Mucosa of stomach (tissue), 1 donor: ENCODE measurements at regions not wholly inside any gene's neighbourhood (a gene's known extent, or its start where the extent isn't known, plus 50 kb on each side); places are given as distances from the start of the nearest gene placed in this dataset.

Experiments used
- H3K27me3 ChIP-seq: one replicate; pipeline ENCODE4 v1.7.0; 2013; ENCODE audit warnings: mild to moderate bottlenecking, low read length; ENCODE audit not compliant: control insufficient read depth, insufficient read depth
- H3K36me3 ChIP-seq: one replicate; pipeline ENCODE4 v1.7.0; 2013; ENCODE audit warnings: low read length; ENCODE audit not compliant: control insufficient read depth, insufficient read depth
- H3K4me1 ChIP-seq: one replicate; pipeline ENCODE4 v1.7.0; 2013; ENCODE audit warnings: mild to moderate bottlenecking, low read length; ENCODE audit not compliant: control insufficient read depth, insufficient read depth
- H3K4me3 ChIP-seq: one replicate; pipeline ENCODE4 v1.7.0; 2013; ENCODE audit warnings: low read length
- H3K9ac ChIP-seq: one replicate; pipeline ENCODE4 v1.7.0; 2013; ENCODE audit warnings: mild to moderate bottlenecking, low read length, moderate library complexity
- H3K9me3 ChIP-seq: one replicate; pipeline ENCODE4 v1.7.0; 2013; ENCODE audit warnings: mild to moderate bottlenecking, low read length, moderate library complexity; ENCODE audit not compliant: control insufficient read depth
- donor health status: Pancreatic carcinoma.

- no peak overlapping the region for H3K4me3 ChIP-seq
- H3K9ac ChIP-seq: no peak overlapping the region
- no peaks in the 10 kb centered on the region for H3K4me1 ChIP-seq
- no peaks in the 10 kb centered on the region for H3K9me3 ChIP-seq
- H3K36me3 ChIP-seq: no peaks in the 10 kb centered on the region
- no peaks in the 10 kb centered on the region for H3K27me3 ChIP-seq
These were observed 1149.1 kb upstream of the PCDH20 start for GRCh38 chr13:62564770-62565169.

GRCh38 chr13:62563251-62563650 lies 1147.6 kb upstream of the PCDH20 start:
- Histone ChIP-seq H3K36me3 (no peaks in the 10 kb centered on the region), H3K27me3 (no peaks in the 10 kb centered on the region), H3K4me3 (no peak overlapping the region), H3K9me3 (no peaks in the 10 kb centered on the region), H3K4me1 (no peaks in the 10 kb centered on the region), H3K9ac (no peak overlapping the region)

GRCh38 chr13:62556978-62557377 lies 1141.3 kb upstream of the PCDH20 start:
- Histone ChIP-seq H3K4me3 (no peak overlapping the region), H3K27me3 (no peaks in the 10 kb centered on the region), H3K9ac (no peak overlapping the region), H3K9me3 (no peaks in the 10 kb centered on the region), H3K36me3 (no peaks in the 10 kb centered on the region), H3K4me1 (no peaks in the 10 kb centered on the region)

DNA sequence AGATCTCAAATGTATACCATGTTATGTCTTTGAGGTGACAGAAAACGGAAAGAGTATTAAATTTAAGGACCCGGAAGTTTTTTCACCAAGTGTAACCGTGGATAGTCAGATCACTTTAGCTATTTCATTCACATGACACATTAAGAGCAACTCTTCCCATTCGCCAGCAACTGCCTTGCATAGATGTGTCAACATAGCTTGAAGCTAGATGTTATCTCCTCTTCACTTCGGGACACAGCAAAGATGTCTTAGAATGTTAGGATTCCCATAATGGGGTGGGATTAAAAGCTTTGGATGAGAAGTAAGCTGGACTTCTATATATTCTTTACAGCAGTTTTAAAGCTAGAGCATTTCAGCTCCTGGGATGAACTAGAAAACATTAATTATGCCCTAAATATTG lies 1135.9 kb upstream of the PCDH20 start:
- no peaks in the 10 kb centered on the region for H3K9me3 ChIP-seq
- H3K4me3 ChIP-seq: no peak overlapping the region
- H3K4me1 ChIP-seq: no peaks in the 10 kb centered on the region
- no peaks in the 10 kb centered on the region for H3K27me3 ChIP-seq
- no peaks in the 10 kb centered on the region for H3K36me3 ChIP-seq
- H3K9ac ChIP-seq: no peak overlapping the region

GRCh38 chr13:62544928-62545327 lies 1129.3 kb upstream of the PCDH20 start:
- Histone ChIP-seq H3K27me3 (no peaks in the 10 kb centered on the region), H3K4me1 (no peaks in the 10 kb centered on the region), H3K4me3 (no peak overlapping the region), H3K9ac (no peak overlapping the region), H3K36me3 (no peaks in the 10 kb centered on the region), H3K9me3 (no peaks in the 10 kb centered on the region)

- H3K36me3 ChIP-seq: no peaks in the 10 kb centered on the region
- H3K9ac ChIP-seq: no peak overlapping the region
- H3K9me3 ChIP-seq: no peaks in the 10 kb centered on the region
- no peaks in the 10 kb centered on the region for H3K4me1 ChIP-seq
- no peaks in the 10 kb centered on the region for H3K27me3 ChIP-seq
- H3K4me3 ChIP-seq: no peak overlapping the region
These were observed 1121.9 kb upstream of the PCDH20 start for GRCh38 chr13:62537593-62537992.

- Histone ChIP-seq H3K9ac (no peak overlapping the region), H3K4me1 (no peaks in the 10 kb centered on the region), H3K9me3 (no peaks in the 10 kb centered on the region), H3K4me3 (no peak overlapping the region), H3K36me3 (no peaks in the 10 kb centered on the region), H3K27me3 (no peaks in the 10 kb centered on the region)
These were observed 1110.0 kb upstream of the PCDH20 start for GRCh38 chr13:62525652-62526051.

- Histone ChIP-seq H3K36me3 (no peaks in the 10 kb centered on the region), H3K4me1 (no peaks in the 10 kb centered on the region), H3K9me3 (no peaks in the 10 kb centered on the region), H3K27me3 (no peaks in the 10 kb centered on the region), H3K9ac (no peak overlapping the region), H3K4me3 (no peak overlapping the region)
These were observed 1108.8 kb upstream of the PCDH20 start for GRCh38 chr13:62524498-62524897.

- Histone ChIP-seq H3K4me3 (no peak overlapping the region), H3K9ac (no peak overlapping the region), H3K36me3 (no peaks in the 10 kb centered on the region), H3K9me3 (no peaks in the 10 kb centered on the region), H3K27me3 (no peaks in the 10 kb centered on the region), H3K4me1 (no peaks in the 10 kb centered on the region)
These were observed 1108.4 kb upstream of the PCDH20 start for GRCh38 chr13:62524061-62524460.

DNA sequence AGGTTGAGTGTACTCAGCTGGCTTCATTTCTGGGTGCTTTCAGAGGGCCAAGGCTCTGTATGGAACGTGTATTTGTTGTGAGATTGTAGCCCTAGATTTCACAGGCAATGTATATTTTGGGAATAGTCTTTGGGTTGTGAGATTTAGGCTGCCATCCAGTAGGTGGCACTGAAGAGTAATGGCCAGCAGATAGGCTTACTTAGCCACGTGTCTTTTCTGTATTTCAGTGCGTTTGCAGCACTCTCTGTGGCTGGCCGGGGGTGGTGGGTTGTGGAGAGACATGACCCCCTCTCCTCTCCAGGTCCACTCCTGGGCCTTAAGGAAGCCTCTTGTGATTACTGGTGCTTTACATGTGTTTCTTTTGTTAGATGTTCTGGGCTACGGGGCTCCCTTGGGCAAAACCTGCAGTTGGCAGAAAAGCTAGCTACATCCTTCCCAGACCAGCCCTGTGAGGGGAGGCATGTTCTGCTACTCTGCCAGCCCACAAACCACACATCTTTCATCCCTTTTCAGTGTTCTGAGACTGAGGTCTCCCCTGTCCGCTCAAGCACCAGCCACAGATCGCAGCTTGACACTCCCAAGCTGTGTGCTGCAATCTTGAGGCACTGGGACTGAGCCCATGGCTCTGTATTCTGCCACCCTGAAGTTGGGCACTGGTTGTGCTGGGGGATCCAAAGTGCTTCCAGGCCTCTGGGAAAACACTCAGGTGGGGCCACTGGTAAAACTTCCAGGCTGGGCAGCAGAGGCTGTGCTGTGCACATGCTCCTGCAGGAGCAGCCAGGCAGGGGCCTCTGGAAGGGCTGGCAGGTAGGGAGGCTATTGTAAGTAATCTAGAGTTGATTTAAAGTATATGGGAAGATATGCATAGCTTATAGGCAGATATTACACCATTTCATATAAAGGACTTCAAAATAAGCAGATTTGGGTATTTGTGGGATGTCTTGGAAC lies 1096.8 kb upstream of the PCDH20 start:
- H3K4me3 ChIP-seq: no peak overlapping the region
- no peaks in the 10 kb centered on the region for H3K9me3 ChIP-seq
- no peaks in the 10 kb centered on the region for H3K36me3 ChIP-seq
- no peaks in the 10 kb centered on the region for H3K27me3 ChIP-seq
- no peaks in the 10 kb centered on the region for H3K4me1 ChIP-seq
- H3K9ac ChIP-seq: no peak overlapping the region

GRCh38 chr13:62510906-62511655 lies 1095.4 kb upstream of the PCDH20 start:
- H3K4me3 ChIP-seq: no peak overlapping the region
- H3K9me3 ChIP-seq: no peaks in the 10 kb centered on the region
- H3K27me3 ChIP-seq: no peaks in the 10 kb centered on the region
- H3K4me1 ChIP-seq: no peaks in the 10 kb centered on the region
- H3K36me3 ChIP-seq: no peaks in the 10 kb centered on the region
- H3K9ac ChIP-seq: no peak overlapping the region

DNA sequence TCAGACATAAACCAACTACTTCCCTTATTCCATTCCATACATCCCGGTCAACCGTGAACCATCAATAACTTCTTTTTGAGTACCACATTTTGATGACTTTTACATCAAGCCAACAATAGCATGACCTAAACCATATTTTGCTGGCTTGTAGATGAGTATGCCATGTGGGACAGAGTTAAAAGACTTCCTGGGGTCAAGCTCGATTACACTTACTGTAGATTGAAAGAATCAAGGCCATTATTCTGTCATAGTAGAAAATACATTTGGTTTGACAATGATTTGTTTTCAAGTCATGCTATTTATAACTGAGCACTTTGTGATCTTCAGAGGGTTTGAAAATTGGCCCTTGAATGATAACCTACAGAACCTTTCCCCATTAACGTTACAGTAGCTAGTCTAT lies 1086.9 kb upstream of the PCDH20 start:
- Histone ChIP-seq H3K9me3 (no peaks in the 10 kb centered on the region), H3K4me3 (no peak overlapping the region), H3K4me1 (no peaks in the 10 kb centered on the region), H3K27me3 (no peaks in the 10 kb centered on the region), H3K9ac (no peak overlapping the region), H3K36me3 (no peaks in the 10 kb centered on the region)
